GM06990 (cell line): ENCODE measurements at regions not wholly inside any gene's neighbourhood (a gene's known extent, or its start where the extent isn't known, plus 50 kb on each side); places are given as distances from the start of the nearest gene placed in this dataset.

Experiments
- DNase-seq: peaks from one replicate; pipeline ENCODE4 v3.0.0-alpha.2; 2011; ENCODE audit not compliant: insufficient read length; ENCODE audit errors: extremely low read depth
- H3K27me3 ChIP-seq: replicated peaks from 2 replicates; pipeline ENCODE4 v1.6.0; 2011; ENCODE audit warnings: low read length; ENCODE audit not compliant: control insufficient read depth, insufficient read depth
- H3K36me3 ChIP-seq: 2 replicates; pipeline ENCODE4 v1.5.1; 2011; ENCODE audit warnings: low read length; ENCODE audit not compliant: control insufficient read depth, insufficient read depth
- H3K4me3 ChIP-seq: replicated peaks from 2 replicates; pipeline ENCODE4 v1.5.1; 2011; ENCODE audit warnings: low read depth, mild to moderate bottlenecking, control low read depth, low read length
- TF ChIP-seq, protein P1 (sequence below): IDR thresholded peaks from 2 replicates; pipeline ENCODE4 v1.5.1; 2011; ENCODE audit warnings: low read length, control low read depth, mild to moderate bottlenecking, inconsistent platforms; ENCODE audit not compliant: insufficient read depth, poor library complexity, severe bottlenecking

DNA sequence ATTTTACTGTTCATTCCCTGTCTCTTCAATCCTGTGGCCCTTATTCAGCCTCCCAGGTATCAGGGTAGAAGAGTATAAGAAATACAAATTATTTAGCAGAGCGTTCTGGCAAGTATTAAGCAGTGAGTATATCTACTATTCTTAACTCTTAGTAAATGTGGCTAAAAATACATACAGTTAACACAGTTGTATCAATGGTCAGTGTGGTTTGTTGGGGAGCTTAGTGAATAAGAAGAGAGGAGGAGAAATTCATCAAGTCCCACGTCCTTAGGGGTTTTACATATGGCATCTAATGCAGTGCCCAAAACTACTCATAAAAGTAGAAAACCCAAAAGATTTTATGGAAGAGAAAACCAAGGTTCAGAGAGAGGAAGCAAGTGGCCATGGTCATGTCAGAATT is 691.0 kb upstream of the SGCG start:
- no peaks in the 10 kb centered on the region for H3K36me3 ChIP-seq
- TF ChIP-seq, protein P1, sequence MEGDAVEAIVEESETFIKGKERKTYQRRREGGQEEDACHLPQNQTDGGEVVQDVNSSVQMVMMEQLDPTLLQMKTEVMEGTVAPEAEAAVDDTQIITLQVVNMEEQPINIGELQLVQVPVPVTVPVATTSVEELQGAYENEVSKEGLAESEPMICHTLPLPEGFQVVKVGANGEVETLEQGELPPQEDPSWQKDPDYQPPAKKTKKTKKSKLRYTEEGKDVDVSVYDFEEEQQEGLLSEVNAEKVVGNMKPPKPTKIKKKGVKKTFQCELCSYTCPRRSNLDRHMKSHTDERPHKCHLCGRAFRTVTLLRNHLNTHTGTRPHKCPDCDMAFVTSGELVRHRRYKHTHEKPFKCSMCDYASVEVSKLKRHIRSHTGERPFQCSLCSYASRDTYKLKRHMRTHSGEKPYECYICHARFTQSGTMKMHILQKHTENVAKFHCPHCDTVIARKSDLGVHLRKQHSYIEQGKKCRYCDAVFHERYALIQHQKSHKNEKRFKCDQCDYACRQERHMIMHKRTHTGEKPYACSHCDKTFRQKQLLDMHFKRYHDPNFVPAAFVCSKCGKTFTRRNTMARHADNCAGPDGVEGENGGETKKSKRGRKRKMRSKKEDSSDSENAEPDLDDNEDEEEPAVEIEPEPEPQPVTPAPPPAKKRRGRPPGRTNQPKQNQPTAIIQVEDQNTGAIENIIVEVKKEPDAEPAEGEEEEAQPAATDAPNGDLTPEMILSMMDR, result no peak
- no peaks in the 10 kb centered on the region for H3K27me3 ChIP-seq
- no peak for DNase-seq
- no peak overlapping the region for H3K4me3 ChIP-seq

DNA sequence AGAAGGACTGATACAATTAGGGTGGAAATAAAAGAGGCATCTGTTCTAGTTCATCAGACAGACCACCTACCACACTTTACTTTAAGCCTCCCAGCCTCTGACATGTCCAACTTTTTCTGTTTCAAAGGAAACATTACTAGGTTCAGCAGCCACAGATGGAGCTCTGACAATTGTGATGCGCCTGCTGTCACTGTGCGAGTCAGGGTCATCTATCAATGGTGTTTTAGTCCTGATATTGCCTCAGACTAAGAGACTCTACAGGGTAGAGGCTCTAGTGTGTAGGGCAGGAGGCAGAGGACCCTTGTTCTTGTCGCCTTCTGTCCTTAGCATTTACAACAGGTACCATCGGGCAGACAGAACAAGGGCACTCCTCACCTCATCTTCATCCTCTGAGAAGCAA is 685.0 kb upstream of the SGCG start:
- no peaks in the 10 kb centered on the region for H3K36me3 ChIP-seq
- no peak overlapping the region for H3K4me3 ChIP-seq
- DNase-seq, result no peak
- no peaks in the 10 kb centered on the region for H3K27me3 ChIP-seq
- TF ChIP-seq, protein P1, result no peak

DNA sequence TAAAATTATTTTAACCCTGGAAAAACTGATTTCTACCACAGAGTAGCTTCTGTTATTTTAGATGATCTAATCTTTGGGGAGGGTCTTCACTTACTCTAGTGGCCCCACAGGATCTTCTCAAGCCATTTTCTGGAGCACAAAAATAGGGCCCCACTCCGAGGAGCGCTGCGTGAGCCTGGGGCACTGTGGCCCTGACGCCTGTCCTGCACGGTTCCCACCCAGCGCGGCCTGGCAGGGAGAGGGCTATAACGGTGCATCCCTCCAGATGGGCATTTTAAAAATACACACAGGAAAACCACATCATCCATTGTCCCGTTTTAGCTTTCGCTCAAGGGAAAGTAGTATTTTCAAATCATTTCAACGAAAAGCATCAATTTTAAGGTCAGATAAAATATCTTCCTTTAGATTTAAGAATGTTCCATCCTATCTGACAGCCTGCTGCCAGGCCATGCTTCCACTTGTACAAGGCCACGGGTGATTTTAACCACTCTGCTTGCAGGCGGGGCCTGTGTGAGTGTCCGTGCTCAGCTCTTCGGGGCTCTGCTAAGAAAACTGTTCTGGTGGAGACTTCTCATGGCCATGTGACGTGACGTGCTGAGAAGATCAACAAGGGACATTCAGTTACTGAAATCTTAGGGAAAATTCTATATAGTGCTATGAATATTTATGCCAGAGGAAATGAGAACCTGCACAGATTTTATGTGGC is 683.8 kb upstream of the SGCG start:
- Histone ChIP-seq H3K4me3 (no peak overlapping the region), H3K36me3 (no peaks in the 10 kb centered on the region), H3K27me3 (no peaks in the 10 kb centered on the region)
- TF ChIP-seq, protein P1, result no peak
- no peak for DNase-seq

DNA sequence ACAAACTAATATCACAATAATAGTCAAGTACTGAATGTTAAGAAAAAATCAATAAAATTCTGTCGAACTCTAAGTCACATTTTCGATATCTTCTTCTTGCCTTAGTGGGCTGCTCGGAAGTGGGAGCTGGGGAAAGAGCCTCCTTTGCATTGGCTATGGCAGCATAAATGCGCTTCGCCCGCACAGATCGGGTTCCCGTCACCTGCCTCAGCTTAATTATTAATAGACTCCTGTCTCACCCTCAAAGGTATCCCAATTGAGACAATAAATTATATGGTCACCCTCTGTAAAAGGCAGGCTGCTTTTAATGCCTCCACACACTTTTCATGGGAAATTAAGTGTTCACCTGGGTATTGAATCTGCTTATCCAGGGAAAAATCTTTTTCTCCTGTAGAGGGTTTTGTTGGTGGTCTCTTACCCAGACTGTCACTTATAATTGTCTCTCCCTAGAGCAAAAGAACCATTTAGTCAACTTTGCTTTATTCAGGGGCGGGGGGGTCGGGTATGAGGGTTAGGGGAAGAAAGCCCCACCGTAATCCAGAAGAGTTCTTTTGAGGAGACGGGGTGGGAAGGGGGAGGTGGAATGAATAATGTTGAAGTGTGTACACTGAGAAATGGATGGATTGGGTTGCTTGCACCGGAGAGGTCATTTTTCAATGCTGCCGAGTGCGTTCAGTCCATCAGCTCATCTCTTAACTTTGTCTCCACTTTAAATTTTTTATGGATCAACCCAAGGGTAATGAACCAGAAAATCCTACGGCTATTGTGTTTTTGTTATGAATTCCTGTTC is 682.6 kb upstream of the SGCG start:
- no peaks in the 10 kb centered on the region for H3K27me3 ChIP-seq
- TF ChIP-seq, protein P1, result no peak
- H3K4me3 ChIP-seq, result no peak overlapping the region
- no peaks in the 10 kb centered on the region for H3K36me3 ChIP-seq
- DNase-seq, result no peak

DNA sequence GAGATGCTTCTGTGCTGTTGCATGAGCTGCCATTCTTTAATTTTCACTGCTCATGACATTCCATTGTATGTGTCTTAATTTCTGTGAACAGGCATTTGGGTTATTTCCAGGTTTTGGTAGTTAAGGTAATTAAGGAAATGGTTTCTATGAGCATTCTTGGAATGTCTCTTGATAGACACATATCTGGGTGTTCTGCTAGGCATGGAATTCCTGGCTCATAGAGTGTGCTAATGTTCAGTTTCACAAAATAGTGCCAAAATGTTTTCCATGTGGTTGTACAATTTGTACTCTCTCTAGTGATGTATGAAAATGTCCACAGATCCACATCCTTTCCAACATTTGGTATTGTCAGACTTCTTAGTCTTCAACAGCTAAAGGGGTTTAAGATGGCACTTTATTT is 680.9 kb upstream of the SGCG start:
- Histone ChIP-seq H3K27me3 (no peaks in the 10 kb centered on the region), H3K4me3 (no peak overlapping the region), H3K36me3 (no peaks in the 10 kb centered on the region)
- no peak for DNase-seq
- TF ChIP-seq, protein P1, result no peak
